Prostate gland (tissue), 2 donors: ENCODE measurements at regions not wholly inside any gene's neighbourhood (a gene's known extent, or its start where the extent isn't known, plus 50 kb on each side); places are given as distances from the start of the nearest gene placed in this dataset.

Source experiments
- POLR2A ChIP-seq: fragments of 450-650 bp; IDR thresholded peaks from one replicate; pipeline ENCODE4 v1.6.1; 2016; ENCODE audit warnings: antibody characterized with exemption, mild to moderate bottlenecking
- POLR2AphosphoS5 ChIP-seq: sonication (generic); formaldehyde crosslinking; IDR thresholded peaks from one replicate; pipeline ENCODE4 v1.6.1; 2017; ENCODE audit warnings: antibody characterized with exemption
- TF ChIP-seq, protein P1 (sequence below), 4 experiments: fragments of 200-600 bp in 2 of 4; fragments of 450-650 bp in 2 of 4; sonication (generic) in 2 of 4; IDR thresholded peaks; 1 replicate in 3 of 4; 2 replicates in 1 of 4; pipeline ENCODE4 v1.5.1; 2016 to 2019; ENCODE audit warnings: antibody characterized with exemption in 4 of 4, mild to moderate bottlenecking in 2 of 4, moderate library complexity in 2 of 4

GRCh38 chr1:22341791-22342605 lies 109.7 kb upstream of the ZBTB40 start:
- TF ChIP-seq, protein P1, sequence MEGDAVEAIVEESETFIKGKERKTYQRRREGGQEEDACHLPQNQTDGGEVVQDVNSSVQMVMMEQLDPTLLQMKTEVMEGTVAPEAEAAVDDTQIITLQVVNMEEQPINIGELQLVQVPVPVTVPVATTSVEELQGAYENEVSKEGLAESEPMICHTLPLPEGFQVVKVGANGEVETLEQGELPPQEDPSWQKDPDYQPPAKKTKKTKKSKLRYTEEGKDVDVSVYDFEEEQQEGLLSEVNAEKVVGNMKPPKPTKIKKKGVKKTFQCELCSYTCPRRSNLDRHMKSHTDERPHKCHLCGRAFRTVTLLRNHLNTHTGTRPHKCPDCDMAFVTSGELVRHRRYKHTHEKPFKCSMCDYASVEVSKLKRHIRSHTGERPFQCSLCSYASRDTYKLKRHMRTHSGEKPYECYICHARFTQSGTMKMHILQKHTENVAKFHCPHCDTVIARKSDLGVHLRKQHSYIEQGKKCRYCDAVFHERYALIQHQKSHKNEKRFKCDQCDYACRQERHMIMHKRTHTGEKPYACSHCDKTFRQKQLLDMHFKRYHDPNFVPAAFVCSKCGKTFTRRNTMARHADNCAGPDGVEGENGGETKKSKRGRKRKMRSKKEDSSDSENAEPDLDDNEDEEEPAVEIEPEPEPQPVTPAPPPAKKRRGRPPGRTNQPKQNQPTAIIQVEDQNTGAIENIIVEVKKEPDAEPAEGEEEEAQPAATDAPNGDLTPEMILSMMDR (IDR thresholded peaks at IDR 0.05), result no peak
- TF ChIP-seq POLR2A (no peak), POLR2AphosphoS5 (peak; percentile 79)
